Fibroblast of skin of right biceps (primary cell): ENCODE measurements at regions not wholly inside any gene's neighbourhood (a gene's known extent, or its start where the extent isn't known, plus 50 kb on each side); places are given as distances from the start of the nearest gene placed in this dataset.

Experiments used
- DNase-seq: peaks from one replicate; pipeline ENCODE4 v3.0.0-alpha.2; 2013

DNA sequence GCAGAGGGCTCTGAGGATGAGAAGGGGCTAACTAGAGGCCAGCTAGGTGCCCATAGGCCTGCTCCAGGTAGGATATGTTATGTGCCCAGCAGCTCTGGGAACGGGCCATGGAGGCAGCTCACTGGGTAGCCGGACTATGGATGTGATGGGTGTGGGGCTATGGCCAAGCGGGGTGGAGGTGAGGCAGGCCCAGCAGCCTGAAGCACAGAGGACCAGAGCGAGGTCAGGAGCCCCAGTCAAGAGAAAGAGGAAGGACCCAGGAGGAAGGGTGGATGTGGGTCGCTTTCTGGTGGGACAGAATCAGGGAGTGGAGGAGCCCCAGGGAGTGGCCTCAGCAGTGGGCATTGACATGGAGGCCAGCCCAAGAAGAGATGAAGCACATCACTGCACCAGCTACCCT is 117.9 kb upstream of the MLN start:
- DNase-seq, result no peak

DNA sequence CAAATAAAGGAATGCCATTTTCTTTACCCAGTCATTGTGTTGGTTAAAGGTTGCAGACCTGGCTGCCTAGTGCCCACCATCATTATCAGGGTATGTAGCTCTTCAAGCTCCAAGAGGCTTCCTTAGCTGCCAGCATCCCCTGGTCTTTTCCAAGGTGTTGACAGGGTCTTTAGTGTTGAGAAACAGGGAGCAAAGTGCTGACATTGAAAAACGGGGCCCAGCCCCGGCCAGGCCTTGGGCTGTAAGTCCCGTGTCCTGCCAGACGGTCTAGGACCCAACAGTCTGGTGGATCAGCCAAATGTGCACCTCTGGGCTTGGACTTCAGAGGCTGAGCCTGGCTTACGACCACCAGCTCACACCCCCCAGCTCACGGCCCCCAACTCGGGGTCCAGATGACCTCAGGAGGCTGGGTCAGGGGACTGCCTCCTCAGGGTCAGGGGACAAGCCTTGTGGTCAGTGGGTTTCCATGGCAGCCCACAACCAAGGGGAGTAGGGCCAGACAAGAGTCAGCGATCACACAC is 114.4 kb upstream of the MLN start:
- DNase-seq, result no peak

DNA sequence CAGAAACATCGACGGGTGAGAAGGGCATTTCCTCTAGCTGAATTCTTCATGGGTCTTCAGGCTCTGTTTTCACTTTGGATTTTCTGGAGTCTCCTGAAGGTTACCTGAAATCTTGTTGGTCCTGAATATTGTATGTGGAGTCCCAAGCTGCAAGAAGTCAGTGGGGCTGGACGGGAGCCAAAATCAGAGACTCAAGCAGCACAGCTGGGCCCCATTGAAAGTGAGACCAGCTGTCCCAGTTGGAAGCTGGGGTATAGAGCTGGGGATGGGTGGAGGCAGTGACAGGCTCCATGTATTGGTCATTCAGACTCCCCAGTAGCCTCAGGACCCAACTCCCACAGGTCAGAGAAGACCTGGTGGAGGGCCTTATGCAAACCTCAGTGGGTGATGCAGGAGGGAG is 111.3 kb upstream of the MLN start:
- DNase-seq, result no peak

DNA sequence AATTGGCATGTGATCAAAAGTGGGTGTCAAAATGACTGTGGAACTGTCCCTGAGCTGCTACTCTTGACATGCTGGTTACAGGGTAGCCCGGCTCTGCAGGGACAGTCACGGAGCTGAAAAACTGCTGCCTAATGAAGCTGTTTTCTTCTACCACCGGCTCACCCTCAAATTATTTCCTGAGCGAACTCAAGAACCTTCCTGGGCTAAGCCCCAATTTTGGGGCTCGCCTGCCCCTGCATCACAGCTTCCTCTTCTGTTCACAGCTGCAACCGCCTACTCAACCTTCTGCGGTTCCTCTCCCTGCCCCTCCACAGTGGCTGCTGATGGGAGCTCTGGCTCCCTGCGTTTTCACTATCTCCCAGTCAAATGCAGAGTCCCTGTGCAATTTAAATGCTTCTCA is 110.8 kb upstream of the MLN start:
- DNase-seq, result no peak

DNA sequence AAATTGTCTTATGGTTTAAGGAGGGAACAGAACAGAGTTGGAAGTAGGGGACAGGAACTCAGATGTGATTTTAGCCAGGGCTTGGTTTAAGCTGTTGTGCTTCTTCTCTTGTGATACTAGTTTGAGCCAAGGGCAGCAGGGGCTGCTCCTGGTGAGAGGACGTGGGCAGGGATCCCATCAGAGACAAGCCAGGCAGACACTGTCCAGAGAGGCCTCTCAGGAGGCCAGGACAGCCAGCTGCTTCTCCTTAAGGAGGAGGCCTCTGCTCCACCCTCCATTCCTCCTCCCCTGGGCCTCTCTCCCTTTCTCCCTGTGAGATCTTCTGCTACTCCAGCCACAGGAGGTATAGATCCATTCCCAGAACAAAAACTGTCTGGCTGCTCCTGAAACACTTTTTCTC is 108.4 kb upstream of the MLN start:
- no peak for DNase-seq

DNA sequence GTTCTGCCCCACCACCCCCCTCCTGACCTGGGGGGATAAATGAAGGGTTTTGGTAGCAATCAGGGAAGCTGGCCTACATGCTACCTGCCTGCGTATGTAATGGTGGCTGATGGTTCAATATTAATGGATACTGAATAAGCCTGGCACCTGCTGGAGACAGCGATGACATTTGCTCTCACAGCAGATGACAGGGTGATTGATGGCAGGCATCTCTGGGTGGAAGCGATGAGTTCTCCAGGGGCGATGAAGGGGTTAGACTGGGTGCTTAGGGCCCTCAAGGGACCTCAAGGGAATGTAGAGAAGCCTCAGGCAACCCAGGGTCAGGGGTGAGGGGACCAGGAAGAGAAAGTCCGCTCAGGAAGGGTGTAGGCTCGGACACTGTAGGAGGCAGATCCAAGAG is 107.7 kb upstream of the MLN start:
- no peak for DNase-seq

DNA sequence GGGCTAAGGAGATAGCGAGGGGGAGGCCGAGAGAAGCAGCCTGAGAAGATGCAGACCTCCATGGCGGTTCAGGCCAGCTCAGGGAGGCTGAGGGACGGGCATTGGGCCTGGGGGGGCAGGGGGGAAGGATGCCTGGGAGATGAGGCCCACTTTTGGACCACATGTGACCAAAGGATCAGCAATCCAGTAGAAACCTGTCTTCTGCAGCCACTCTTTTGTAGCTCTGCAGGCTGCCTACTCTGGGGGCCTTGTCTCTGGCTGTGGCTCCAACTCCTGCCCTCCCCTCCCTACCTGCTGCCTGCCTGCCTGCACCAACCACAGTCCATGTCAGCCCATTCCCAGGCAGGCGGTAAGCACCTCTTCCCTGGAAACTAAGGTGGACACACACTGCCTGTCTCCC is 106.8 kb upstream of the MLN start:
- DNase-seq, result no peak

DNA sequence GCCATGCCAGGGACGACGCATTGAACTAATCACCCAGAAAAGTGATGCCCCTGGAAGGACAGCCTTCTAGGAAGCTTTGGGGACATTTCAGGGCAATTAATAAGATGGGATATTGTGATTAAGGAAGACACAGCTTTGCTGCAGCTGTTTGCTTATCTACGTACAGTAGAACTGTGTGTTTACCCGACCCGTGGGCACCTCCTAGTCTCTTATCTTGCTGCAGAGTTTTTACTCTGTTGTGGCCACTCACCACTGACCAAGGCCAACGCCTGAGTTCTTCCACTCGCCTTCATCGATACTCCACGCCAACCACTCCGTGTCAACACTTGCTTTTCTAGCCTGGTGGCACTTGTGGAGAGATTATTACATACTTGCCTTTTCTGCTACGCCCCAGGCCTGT is 105.9 kb upstream of the MLN start:
- no peak for DNase-seq

DNA sequence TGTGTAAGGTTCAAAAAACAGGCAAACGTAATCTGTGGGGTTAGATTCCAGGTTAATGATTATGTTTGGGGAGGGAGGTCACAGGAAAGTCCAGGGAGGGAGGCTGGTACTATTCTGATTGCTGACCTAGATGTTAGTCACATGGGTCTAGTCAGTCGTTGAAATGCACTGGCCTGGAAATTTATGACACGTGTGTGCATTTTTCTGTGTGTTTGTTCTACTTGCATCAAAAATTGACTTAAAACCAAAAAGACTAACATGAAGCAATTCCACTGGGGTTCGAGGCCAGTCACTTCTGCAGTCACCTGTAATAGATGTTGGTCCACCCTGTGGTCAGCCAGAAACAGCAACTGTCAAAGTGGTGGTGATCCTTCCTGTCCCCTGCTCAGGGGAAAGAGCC is 104.2 kb upstream of the MLN start:
- DNase-seq, result no peak

DNA sequence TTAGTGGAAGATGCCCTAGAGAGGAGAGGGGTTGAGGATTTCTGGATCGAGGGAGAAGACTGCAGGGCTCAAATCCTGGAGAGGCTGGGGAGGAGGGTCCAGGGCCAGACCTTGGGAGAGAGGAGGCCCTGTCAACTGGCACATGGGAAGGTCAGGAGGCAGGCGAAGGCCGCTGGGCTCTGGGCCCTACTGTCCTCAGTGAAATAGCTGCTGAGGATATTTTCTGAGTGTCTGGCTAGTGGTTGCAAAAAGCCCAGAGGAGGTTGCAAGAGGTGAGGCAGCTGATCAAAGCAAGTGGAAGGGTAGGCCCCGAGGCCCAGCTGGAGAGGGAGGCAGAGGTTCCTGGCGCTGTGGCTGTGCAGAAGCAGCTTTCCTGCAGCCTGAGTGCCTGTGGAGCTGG is 103.4 kb upstream of the MLN start:
- no peak for DNase-seq

DNA sequence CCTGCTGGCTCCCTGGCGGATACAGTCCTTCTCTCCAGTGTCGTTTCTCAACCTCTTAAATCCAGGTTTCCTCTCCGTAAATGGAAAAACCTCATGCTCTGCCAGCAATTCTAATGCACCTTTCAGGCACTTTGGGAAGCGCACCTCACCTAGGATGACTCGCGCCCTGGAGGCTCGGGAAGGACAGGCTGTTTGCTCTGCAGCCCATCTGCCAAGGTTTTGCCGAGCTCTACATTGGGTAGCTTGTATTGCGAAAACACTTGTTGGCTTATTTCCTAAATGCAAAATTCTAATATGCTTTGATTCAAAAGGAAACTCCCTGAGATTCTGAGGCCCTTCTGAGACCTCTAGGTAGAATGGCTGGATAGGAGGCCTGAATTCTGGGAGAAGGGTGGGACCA is 102.6 kb upstream of the MLN start:
- DNase-seq, result no peak

DNA sequence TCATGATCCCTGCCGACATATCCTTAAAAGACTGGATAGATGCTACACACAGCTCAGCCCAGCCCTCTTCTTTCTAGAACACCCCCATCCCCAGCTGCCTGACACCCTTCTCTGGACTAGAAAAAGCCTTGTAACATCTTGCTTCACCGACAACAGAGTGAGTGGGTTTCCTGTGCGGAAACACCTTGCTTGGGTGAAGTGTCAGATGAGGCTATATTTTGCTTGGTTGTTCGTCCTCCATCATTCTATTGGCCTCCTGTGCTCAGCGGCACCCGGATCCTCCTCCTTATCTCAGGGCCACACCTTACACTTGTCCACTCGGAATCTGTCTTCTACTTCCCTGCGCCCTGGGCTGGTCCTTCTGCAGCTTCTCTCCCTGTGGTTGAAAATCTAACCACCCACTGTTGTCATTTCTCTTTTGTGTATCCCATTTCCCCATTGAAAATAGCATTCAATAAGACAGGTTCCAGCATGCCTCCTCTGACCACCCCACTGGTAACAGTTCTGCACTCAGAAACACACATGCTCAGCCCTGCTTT is 101.3 kb upstream of the MLN start:
- no peak for DNase-seq

DNA sequence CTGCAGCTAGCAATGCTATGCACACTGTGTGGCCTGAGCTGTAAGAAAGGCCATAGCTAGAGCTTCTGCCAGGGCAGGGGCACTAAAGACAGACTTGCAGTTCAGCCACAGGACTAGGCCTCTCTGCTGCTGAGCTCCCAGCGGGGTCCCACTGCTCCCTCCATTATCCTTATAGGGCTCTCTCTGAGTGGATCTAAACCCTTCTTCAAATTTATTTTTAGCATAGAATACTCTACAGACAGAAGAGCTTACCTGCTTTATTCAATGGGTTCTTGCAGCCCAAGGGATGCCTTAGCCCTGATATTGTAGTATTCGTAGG is 100.9 kb upstream of the MLN start:
- no peak for DNase-seq

DNA sequence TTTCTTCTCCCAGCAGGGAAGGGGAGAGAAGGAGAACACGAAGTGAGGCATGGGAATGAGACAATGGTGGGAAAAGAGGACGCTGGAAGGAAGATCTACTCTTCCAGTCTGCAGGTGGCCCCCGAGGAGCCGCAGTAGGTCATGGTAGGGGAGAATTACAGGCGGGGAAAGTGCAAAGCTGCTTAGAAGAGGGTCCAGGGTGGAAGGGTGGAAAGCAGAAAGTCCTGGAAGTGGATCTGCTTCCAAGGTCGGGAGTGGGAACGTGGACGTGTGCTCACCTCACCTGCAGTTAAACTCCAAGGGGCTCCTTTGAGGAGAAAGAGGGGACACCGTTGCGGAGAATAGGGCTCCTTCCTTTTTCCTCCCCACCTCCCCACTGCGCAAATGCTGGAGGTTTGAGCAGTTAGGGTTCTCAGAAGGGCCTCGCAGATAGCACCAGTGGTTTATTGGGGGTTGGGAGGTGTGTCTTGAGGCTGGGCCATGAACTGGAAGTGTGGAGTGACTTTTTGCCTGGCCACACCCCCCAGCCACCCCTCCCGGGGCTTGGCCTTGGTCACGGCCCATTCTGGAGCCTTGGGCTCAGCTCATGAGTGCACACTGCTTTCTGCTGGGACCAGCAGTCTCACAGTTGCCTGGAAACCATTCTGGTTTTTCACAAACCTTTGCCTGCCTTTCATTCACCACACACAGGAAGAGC is 100.4 kb upstream of the MLN start:
- DNase-seq, result no peak

DNA sequence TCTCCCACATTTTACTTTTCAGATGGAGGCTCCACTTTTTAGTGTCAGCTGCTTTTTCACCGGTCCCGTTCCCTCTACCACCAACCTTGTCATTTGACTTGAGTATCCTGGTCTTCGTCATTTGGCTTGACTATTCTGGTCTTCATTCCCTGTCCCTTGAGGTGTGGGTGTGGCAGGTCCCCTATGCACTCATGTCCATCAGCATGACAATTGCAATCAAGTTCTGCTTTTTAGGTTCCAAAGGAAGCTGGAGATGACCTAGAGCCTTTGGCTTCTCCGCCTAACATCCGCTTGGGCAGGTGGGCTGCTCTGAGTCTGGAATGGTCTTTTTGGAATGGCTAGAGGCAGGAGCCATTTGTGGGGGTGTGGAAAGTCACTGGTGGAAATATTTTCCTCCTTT is 99.8 kb upstream of the MLN start:
- DNase-seq, result no peak

DNA sequence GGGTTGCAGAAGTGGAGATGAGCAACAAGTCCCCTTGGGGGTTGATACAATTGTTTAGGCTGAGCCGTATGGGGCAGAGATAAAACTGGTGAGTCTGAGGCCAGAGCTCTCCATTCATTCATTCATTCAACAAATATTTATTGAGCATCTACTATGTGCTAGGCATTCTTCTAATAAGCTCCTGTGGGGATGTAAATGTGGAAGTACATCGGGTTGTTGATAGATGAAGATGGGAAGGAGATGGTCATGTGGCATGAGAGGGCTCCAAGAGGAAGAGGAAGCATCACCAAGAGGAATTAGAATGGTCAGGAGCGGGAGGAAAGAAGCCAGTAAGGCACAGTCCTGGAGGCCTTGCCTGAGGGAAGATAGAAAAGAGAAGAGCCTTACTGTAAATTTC is 98.7 kb upstream of the MLN start:
- no peak for DNase-seq

DNA sequence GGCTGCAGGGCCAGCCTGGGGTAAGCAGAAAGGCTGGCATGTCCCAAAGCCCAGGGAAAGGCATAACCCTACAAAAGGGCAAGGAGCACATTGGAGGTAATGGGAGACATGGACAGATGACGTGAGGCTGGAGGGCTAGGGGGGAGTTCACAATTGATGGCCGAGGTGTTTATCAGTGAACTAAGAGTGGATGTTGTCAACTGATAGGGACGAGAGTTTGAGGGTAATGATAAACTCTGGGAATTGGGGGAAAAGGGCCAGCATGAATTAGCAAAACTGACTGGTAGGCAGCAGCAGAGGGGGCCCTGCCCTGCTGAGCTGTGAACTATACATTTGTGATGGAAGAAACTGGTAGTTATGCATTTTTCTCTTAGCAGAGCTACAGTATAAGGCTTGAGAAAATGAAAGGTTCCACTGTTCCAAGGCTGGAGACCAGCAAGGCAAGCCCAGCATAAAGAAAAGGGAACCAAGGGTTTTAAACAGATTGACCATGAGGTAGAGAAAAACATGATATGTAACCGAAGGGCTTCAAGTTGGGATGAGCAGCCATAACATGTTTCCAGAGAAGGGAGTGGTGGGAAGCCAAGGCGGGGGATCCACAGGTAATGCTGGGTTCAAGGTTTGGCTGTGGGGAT is 98.1 kb upstream of the MLN start:
- DNase-seq, result no peak

DNA sequence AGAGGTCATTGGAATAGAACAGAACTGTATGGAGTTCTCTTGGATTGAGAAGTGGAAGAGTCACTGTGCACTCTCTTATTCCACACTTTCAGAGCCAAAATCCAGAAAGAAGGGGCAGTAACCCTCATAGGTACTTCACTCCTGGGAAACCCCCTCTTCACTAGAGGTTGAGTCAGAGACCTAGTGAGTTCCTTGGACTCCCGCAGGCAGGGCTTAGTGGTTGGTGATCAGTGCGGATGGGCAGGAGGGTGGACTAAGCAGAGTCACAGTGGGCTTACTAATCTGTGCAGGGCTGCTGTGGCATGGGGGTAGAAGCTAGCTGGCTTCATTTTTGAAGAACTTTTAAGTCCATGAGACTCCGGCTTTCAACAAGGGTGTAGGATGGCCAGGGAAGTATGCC is 95.0 kb upstream of the MLN start:
- DNase-seq, result no peak

DNA sequence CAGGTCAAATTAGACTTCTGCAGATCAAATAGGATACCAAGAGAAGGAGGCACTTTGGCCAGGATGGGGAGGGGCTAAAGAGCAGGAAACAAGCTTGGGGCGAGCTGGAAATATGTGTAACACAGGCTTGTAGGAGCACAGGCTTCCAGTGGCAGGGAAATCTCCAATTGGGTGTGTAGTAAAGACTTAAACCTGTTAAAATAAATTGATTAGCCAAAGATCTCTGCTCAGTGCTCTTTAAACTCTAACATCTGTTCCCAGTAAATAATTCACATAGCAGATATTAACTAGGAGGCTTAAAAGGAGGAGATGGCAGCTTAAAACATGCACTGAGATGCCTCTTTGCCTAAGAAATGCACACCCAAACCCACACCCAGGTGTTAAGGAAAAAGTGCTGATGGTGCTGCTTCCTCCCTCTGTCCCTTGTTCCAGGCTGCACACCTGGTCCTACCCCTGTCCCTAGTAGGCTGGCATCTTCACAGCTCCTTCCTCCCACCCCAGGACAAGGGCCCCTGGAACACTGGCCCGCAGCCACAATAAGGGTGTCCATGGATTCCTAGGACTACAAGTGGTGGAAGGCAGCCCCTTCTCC is 93.5 kb upstream of the MLN start:
- DNase-seq, result no peak

DNA sequence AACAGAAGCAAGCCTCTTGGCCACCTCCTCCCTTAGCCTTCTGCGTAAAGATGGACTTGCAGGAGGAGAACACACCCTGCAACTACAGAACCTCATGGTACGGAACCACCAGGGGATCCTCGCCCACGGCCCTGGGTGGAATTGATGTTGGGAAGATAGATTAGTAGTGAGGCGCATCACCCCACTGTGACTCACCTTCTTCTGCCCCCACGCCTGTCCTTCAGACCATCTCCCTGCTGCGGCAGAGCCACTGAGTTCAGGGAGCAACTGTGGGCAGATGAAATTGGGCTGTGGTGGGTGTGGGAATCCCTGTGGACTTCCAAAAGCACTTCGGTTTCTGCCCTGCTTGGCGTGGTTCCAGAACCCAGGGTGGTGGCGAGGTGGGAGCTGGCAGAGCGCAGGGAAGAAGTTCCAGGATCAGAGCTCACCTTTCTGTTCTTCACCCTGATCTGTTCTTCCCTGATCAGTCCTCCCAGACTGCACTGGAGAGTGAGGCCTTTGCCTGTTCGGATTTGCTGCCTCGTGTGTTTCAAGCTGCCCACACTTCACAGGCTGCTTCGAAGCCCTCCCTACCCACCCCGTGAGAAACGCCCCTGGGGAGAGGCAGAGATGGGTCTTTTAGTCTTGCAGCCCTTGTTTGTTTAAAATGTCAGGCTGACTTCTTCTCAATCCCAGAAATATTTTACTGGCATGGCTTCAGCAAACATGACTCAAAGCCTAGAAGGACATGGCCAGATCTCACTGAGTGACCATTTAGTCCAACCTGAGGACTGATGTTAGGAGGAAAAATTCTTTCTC is 92.8 kb upstream of the MLN start:
- peak; percentile 9 for DNase-seq

DNA sequence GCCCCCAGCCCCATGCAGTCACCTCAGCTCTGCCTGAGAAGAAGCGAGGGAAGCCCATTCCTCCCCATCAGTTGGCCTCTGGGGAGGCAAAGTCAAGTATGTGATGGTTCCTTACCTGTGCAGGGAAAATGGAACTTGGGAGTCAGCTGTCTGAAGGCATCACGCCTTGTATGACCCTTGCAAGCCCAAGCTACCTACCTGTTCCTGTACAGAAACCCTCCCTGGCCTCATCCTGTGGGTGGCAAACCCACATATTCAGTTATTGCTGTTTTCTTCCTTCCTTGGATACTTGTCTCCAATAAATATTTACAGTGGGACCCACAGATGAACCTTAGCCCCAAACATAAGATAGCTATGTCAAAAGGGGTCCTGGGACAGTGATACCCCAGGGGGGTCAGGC is 92.2 kb upstream of the MLN start:
- DNase-seq, result no peak

DNA sequence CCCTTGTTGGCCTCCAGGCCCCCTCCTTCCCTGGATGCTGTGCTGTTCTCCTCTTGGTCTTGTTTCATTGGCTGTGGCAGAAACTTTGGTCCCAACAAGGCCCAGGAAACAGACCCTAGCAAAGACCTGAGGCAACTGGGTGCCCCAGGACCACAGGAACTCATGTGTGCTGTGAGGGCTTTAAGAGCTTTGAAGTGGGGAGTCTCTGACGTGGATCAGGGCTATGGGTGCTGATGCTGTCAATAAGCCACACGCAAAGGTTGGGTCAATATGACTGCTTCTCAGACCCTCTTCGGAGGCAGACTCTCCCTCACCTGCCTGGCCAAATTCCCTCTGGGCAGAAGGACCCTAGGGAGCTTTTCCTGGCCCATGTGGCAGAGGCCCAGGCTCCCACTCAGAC is 91.5 kb upstream of the MLN start:
- DNase-seq, result no peak

DNA sequence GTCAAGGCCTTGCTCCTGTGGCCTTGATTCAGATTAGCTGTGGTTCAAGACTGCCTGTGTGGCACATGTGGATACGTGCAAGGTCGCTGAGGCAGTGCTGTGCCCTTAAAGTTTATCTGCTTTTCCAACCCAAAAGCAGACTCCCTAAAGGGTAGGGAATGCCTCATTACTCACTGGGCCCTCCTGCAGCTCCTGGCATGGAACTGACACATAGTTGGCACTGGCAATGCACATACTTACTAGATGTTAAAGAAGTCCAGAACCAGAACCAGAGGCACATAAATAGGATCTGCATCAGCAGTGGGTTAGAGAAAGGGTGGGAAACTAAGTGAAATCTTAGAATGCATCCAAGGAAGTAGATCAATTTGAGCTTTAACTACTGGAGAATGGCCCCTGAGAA is 90.6 kb upstream of the MLN start:
- peak; percentile 16 for DNase-seq
